ENCODE measurements at regions not wholly inside any gene's neighbourhood (a gene's known extent, or its start where the extent isn't known, plus 50 kb on each side); places are given as distances from the start of the nearest gene placed in this dataset.

- no peak for DNase-seq (ENCODE audit: low spot score in 2 of 2)
Measured at GRCh38 chr1:116242741-116243140, 130.3 kb upstream of the ATP1A1 start.

DNA sequence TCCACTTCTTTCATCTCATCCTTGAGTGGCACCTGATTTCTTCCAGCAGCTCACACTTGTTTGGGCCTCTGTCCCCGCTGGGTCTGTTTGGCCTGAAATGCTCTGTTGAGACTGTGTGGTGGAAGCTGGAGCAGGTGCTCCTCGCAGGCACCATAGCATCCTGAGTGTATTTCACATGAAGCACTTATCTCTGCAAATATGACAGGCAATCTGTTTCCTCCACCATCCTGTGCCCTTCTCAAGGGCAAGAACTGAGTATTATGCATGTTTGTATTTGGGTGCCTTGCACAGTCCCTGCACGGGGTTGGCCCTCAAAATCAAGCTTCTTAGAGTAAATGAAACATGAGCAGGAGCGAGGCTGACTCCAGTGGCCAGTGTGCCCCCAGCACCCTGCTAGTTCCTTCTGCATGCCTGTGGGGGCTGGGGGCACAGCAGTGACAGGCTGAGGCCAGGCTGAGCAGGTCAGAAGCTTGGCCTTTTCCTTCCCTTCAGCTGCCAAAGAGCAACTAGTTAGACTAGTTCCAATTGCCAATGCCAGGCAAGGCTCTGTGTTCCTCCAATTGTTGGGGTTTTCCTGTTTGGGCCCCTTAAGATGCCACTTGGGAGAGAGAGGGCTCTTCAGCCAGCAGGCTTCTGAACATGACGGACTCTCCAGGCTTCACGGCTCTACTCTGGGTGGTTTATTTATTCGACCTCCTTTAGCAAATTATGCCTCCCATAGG lies 129.6 kb upstream of the ATP1A1 start:
- H3K27ac Mint-ChIP-seq (ENCODE audit: low read depth), result no peak overlapping the region
- H3K4me3 Mint-ChIP-seq, result no peak overlapping the region
- ATAC-seq (replicated peaks; ENCODE audit: extremely low read depth, poor library complexity, severe bottlenecking), result no peak
- H3K9me3 Mint-ChIP-seq, result no peaks in the 10 kb centered on the region
- peaks cover 11% of the 10 kb centered on the region for H3K27me3 Mint-ChIP-seq
- no peak for DNase-seq (ENCODE audit: low spot score in 2 of 2)
- H3K4me1 Mint-ChIP-seq, result no peaks in the 10 kb centered on the region
- H3K36me3 Mint-ChIP-seq (ENCODE audit: insufficient read depth), result no peaks in the 10 kb centered on the region

More at GRCh38 chr1:116242741-116243140, 130.3 kb upstream of the ATP1A1 start:
- Mint-ChIP-seq H3K36me3 (ENCODE audit: insufficient read depth) (no peaks in the 10 kb centered on the region), H3K4me3 (no peak overlapping the region), H3K27ac (ENCODE audit: low read depth) (no peak overlapping the region), H3K27me3 (peaks cover 17% of the 10 kb centered on the region), H3K9me3 (no peaks in the 10 kb centered on the region), H3K4me1 (no peaks in the 10 kb centered on the region)
- no peak for ATAC-seq (replicated peaks; ENCODE audit: extremely low read depth, poor library complexity, severe bottlenecking)

DNA sequence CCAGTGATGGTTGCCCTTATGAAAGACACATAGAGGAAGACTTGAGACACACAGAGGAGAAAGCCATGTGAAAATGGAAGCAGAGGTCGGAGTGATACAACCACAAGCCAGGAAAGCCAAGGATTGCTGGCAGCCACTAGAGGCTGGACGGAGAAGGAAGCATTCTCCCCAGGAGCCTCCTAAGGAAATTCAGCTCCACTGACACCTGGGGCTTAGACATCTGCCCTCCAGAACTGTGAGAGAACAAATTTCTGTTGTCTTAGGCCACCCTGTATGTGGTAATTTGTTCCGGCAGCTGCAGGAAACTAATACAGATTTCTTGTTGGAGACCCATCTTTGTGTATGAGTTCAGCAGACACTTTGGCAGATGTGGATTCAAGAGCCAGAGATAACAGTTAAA lies 126.9 kb upstream of the ATP1A1 start:
- no peak for DNase-seq (ENCODE audit: low spot score in 2 of 2)
- Mint-ChIP-seq H3K9me3 (no peaks in the 10 kb centered on the region), H3K27me3 (peaks cover 2% of the 10 kb centered on the region), H3K36me3 (ENCODE audit: insufficient read depth) (no peaks in the 10 kb centered on the region), H3K4me3 (no peak overlapping the region), H3K27ac (ENCODE audit: low read depth) (no peak overlapping the region), H3K4me1 (no peaks in the 10 kb centered on the region)
- ATAC-seq (replicated peaks; ENCODE audit: extremely low read depth, poor library complexity, severe bottlenecking), result no peak

GRCh38 chr1:116252271-116252670 lies 120.8 kb upstream of the ATP1A1 start:
- Mint-ChIP-seq H3K4me1 (no peaks in the 10 kb centered on the region), H3K27me3 (no peaks in the 10 kb centered on the region), H3K27ac (ENCODE audit: low read depth) (no peak overlapping the region), H3K9me3 (no peaks in the 10 kb centered on the region), H3K4me3 (no peak overlapping the region), H3K36me3 (ENCODE audit: insufficient read depth) (no peaks in the 10 kb centered on the region)
- ATAC-seq (replicated peaks; ENCODE audit: extremely low read depth, poor library complexity, severe bottlenecking) (no peak), DNase-seq (ENCODE audit: low spot score in 2 of 2) (no peak)

DNA sequence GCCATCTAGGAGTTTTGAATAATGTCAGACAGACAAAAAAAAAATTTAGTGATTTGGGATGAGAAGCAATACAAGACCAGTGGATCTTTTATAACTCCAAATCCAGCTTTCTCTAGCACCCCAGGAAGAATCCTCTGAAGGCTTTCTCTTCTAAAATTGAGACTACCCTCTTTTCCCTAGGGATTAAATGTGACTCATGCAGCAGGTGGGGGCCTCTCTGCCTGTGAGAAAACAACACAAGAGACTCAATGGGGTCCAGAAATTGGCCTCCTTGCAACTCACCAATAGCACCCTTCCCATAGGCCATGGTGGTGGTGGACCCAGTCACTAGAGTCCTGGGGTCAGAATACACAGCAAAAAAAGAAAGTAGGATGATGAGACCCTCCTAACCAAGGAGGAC lies 120.3 kb upstream of the ATP1A1 start:
- H3K27me3 Mint-ChIP-seq, result no peaks in the 10 kb centered on the region
- H3K36me3 Mint-ChIP-seq (ENCODE audit: insufficient read depth), result no peaks in the 10 kb centered on the region
- H3K27ac Mint-ChIP-seq (ENCODE audit: low read depth), result no peak overlapping the region
- no peaks in the 10 kb centered on the region for H3K9me3 Mint-ChIP-seq
- H3K4me1 Mint-ChIP-seq, result no peaks in the 10 kb centered on the region
- no peak for DNase-seq (ENCODE audit: low spot score in 2 of 2)
- H3K4me3 Mint-ChIP-seq, result no peak overlapping the region
- ATAC-seq (replicated peaks; ENCODE audit: extremely low read depth, poor library complexity, severe bottlenecking), result no peak

GRCh38 chr1:116253566-116254382 lies 119.3 kb upstream of the ATP1A1 start:
- H3K9me3 Mint-ChIP-seq, result no peaks in the 10 kb centered on the region
- no peaks in the 10 kb centered on the region for H3K27me3 Mint-ChIP-seq
- DNase-seq (ENCODE audit: low spot score in 2 of 2) (no peak), ATAC-seq (replicated peaks; ENCODE audit: extremely low read depth, poor library complexity, severe bottlenecking) (no peak)
- H3K27ac Mint-ChIP-seq (ENCODE audit: low read depth), result no peak overlapping the region
- H3K4me1 Mint-ChIP-seq, result no peaks in the 10 kb centered on the region
- no peaks in the 10 kb centered on the region for H3K36me3 Mint-ChIP-seq (ENCODE audit: insufficient read depth)
- H3K4me3 Mint-ChIP-seq, result no peak overlapping the region

DNA sequence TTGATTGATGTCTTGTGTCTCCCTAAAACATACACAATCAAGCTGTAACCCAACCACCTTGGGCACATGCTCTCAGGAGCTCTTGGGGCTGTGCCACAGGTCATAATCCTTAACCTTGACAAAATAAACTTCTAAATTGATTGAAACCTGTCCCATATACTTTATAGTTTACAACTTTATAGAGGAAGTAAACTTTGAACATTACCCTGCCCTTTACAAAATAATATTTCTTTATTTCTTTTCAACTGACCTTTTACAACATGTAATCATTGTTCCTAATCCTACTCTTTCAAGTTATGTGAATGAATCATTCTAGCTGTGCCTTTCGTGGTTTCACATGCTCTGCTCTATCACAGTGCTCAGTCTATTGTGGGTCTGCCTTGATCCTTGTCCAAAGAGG lies 118.3 kb upstream of the ATP1A1 start:
- Mint-ChIP-seq H3K4me3 (no peak overlapping the region), H3K4me1 (no peaks in the 10 kb centered on the region), H3K9me3 (no peaks in the 10 kb centered on the region), H3K36me3 (ENCODE audit: insufficient read depth) (no peaks in the 10 kb centered on the region), H3K27me3 (no peaks in the 10 kb centered on the region), H3K27ac (ENCODE audit: low read depth) (no peak overlapping the region)
- DNase-seq (ENCODE audit: low spot score in 2 of 2), result no peak
- ATAC-seq (replicated peaks; ENCODE audit: extremely low read depth, poor library complexity, severe bottlenecking), result no peak

DNA sequence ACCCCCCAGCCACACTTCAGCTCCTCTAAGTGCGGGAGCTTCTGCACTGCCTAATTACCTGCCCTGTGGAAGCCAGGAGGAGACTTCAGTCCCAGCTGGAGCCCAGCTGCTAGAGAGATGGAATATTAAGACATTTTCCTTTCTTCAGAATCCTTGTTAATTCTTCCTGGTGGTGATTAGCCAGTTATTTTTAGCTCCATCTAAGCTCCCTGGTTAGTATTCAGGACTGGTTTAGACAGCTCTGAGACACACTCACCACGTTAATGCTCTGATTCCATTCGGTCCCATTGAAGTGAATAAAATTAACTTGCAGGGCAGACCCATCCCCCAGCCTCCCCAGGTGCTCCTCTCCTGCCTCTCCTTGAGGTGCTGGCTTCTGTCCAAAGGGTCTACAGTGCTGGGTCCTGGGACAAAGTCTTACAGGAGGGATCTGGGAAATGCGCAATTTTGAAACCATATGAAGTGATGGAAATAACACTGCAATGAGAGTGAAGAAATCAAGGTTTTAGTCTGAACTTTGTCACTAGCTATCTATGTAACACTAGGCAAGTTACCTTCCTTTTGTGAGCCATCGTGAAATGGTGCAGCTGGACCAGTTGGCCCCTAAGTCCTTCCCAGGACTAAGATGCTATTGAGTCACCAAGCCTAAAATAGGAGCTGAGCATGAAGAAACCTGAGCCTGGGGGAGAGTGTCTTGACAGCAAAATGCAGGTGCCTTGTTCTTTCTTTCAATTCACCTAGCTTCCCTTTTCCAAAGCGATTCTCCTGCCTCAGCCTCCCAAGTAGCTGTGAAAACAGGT lies 117.4 kb upstream of the ATP1A1 start:
- Mint-ChIP-seq H3K27ac (ENCODE audit: low read depth) (no peak overlapping the region), H3K4me3 (no peak overlapping the region), H3K27me3 (no peaks in the 10 kb centered on the region), H3K36me3 (ENCODE audit: insufficient read depth) (no peaks in the 10 kb centered on the region), H3K4me1 (peaks cover 3% of the 10 kb centered on the region), H3K9me3 (no peaks in the 10 kb centered on the region)
- ATAC-seq (replicated peaks; ENCODE audit: extremely low read depth, poor library complexity, severe bottlenecking) (no peak), DNase-seq (ENCODE audit: low spot score in 2 of 2) (no peak)

GRCh38 chr1:116256286-116256649 lies 116.8 kb upstream of the ATP1A1 start:
- DNase-seq (ENCODE audit: low spot score in 2 of 2) (no peak), ATAC-seq (replicated peaks; ENCODE audit: extremely low read depth, poor library complexity, severe bottlenecking) (no peak)
- Mint-ChIP-seq H3K4me3 (no peak overlapping the region), H3K36me3 (ENCODE audit: insufficient read depth) (no peaks in the 10 kb centered on the region), H3K4me1 (peaks cover 8% of the 10 kb centered on the region), H3K9me3 (no peaks in the 10 kb centered on the region), H3K27me3 (no peaks in the 10 kb centered on the region), H3K27ac (ENCODE audit: low read depth) (no peak overlapping the region)

- Mint-ChIP-seq H3K4me3 (no peak overlapping the region), H3K9me3 (no peaks in the 10 kb centered on the region), H3K27me3 (no peaks in the 10 kb centered on the region), H3K4me1 (peaks cover 9% of the 10 kb centered on the region), H3K36me3 (ENCODE audit: insufficient read depth) (no peaks in the 10 kb centered on the region), H3K27ac (ENCODE audit: low read depth) (no peak overlapping the region)
- DNase-seq (ENCODE audit: low spot score in 2 of 2) (no peak), ATAC-seq (replicated peaks; ENCODE audit: extremely low read depth, poor library complexity, severe bottlenecking) (no peak)
Measured at GRCh38 chr1:116256875-116257274, 116.2 kb upstream of the ATP1A1 start.

DNA sequence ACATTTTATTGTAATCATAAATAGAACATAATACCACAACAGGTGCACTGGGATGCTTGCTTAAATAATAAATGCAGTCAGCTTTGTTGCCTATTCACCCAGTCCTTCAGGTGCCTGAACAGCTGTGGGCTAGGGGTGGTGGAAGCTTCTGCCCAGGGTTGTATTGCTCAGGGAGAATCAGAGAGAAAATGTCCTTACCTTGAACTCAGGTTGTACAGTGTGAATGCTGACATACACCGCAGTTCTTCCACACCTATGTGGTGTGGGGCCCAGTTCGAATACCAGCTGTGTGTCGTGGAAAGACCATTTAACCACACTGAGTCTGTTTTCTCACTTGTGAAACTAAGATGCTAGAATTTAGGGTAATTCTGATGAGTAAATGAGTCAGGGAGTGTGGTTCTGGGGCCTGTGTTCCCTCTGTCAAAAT lies 115.7 kb upstream of the ATP1A1 start:
- H3K4me3 Mint-ChIP-seq, result no peak overlapping the region
- no peaks in the 10 kb centered on the region for H3K36me3 Mint-ChIP-seq (ENCODE audit: insufficient read depth)
- H3K27me3 Mint-ChIP-seq, result no peaks in the 10 kb centered on the region
- ATAC-seq (replicated peaks; ENCODE audit: extremely low read depth, poor library complexity, severe bottlenecking) (no peak), DNase-seq (ENCODE audit: low spot score in 2 of 2) (no peak)
- H3K27ac Mint-ChIP-seq (ENCODE audit: low read depth), result no peak overlapping the region
- no peaks in the 10 kb centered on the region for H3K9me3 Mint-ChIP-seq
- H3K4me1 Mint-ChIP-seq, result peaks cover 9% of the 10 kb centered on the region

- DNase-seq (ENCODE audit: low spot score in 2 of 2) (no peak), ATAC-seq (replicated peaks; ENCODE audit: extremely low read depth, poor library complexity, severe bottlenecking) (no peak)
- Mint-ChIP-seq H3K4me3 (no peak overlapping the region), H3K27ac (ENCODE audit: low read depth) (no peak overlapping the region), H3K27me3 (no peaks in the 10 kb centered on the region), H3K9me3 (no peaks in the 10 kb centered on the region), H3K36me3 (ENCODE audit: insufficient read depth) (no peaks in the 10 kb centered on the region), H3K4me1 (peaks cover 9% of the 10 kb centered on the region)
Measured at GRCh38 chr1:116257836-116258235, 115.2 kb upstream of the ATP1A1 start.
